Left lobe of liver (tissue), 2 donors: ENCODE measurements at regions not wholly inside any gene's neighbourhood (a gene's known extent, or its start where the extent isn't known, plus 50 kb on each side); places are given as distances from the start of the nearest gene placed in this dataset.

Experiments used
- ATAC-seq: fragments of 200-7000 bp; cut with Tn5 transposase; one replicate; pipeline ENCODE4 v1.9.1; 2020; ENCODE audit warnings: mild to moderate bottlenecking, moderate library complexity
- DNase-seq: peaks from one replicate; pipeline ENCODE4 v3.0.0-alpha.2; 2020; ENCODE audit warnings: low spot score
- donor health status: DM: no; HTN: no; CAD: no; lungs with moderate emphysema.
- donor health status: DM: no; HTN: yes; CAD: no.

DNA sequence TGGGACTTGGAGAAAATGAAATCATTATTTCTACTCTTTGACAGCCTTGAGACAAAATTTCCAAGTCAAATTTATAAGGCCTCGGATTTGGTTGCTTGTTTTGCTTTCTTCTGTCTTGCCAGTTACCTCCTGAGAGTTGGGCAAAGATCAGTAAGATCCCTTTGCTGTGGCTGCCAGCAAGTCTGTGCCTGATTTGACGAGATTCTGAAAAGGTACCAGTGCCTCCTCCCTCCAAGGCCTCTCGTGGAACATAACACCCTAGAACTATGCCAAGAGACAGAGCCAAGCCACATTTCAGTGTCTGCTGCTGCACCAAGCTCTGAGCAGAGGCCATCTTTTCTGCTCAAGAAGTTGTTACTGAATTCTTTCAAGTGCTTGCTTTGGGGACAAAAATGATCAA lies 61.0 kb downstream of the GTPBP8 start:
- ATAC-seq (no peak), DNase-seq (no peak)

DNA sequence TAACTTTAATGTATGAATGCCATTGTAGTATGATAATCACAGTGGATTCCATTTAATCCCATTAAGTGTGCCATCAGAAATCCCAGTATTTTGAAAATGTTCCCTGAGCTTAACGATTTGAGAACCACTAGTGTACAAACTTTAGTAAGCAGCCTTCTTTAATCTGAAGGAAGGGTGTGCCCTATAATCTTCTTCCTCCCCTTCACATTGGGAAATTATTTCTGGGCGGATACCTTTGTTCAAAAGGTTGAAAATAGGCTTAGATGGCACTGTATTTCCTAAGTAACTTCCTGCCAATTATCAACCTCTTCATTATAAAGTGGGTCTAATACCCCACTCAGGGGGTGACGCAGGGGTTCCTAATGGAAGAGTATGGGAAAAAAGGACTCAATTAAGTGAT lies 62.4 kb downstream of the GTPBP8 start:
- no peak for DNase-seq
- ATAC-seq, result no peak

DNA sequence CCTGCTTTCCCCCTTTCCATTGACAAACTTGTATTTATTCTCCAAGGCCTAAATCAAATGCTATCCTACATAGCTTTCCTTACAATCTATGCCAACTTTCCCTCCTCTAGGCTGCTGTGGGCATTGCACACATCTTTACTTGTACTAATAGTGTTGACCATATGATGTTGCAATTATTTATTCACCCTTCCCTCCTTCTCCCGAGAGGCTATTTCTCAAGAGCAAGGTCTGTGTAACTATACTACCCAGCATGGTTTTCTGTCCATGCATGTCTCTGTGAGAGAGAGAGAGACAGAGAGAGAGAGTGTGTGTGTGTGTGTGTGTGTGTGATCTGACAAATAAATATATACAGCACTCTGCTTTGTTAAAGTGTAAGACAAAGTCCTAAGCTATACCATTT lies 63.8 kb downstream of the GTPBP8 start:
- ATAC-seq, result peak; percentile 79

DNA sequence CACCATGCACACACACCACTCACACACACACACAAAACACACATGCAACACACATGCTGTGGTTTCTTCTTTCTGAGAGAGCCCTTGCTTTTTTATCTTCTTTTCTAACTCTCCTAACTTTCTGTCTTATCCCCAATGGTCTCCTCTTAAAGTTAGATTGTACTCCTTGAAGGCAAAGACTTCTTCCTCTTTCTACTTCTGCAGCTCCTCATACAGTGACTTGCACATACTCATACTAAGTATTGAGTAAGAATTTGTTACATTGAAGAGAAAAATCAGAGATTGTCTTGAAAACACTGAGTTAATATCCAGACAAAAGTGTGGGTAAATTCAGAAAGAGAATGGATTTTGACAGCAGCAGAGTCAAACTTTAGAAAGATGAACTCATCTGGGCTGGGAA lies 64.4 kb downstream of the GTPBP8 start:
- no peak for ATAC-seq
- no peak for DNase-seq

More for the DNA sequence above, 63.8 kb downstream of the GTPBP8 start:
- DNase-seq, result no peak

DNA sequence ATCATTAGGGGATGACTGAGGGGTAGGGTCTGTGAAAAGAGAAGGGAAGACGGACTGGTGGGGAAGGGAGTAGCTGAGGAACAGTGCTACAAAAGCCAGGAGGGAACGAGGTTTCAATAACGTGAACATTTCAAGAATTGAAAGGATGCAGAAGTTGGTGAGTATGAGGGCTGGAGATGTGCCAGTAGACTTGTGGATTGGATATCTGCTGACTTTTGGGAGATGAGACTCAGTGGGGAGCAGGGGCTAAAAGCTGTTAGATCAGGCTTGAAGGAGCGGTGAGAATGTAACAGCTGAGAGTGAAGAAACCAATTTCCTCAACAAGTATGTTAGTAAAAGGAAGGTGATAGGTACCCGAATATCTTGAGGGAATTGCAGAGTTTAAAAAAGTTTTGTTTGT lies 65.2 kb downstream of the GTPBP8 start:
- no peak for DNase-seq

DNA sequence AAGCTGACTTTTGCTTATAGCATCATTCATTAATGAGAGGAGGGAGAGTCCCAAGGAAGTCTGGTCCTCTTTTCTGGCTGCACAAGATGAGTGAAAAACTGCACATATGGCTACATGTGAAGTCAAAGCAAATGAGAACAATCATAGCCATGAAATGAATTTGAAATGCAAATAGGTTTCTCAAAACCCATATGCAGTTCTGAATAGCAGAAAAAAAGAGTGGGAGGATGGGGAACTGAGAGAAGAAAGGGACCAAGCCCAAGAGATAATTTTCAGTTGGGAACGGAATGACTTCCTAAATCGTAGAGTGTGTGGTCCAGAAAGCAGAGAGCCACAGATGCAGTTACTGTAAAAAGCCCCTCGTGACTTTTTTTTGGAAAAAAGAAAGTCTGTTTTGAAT lies 66.3 kb downstream of the GTPBP8 start:
- DNase-seq (no peak), ATAC-seq (no peak)

More for the DNA sequence above, 65.2 kb downstream of the GTPBP8 start:
- no peak for ATAC-seq

DNA sequence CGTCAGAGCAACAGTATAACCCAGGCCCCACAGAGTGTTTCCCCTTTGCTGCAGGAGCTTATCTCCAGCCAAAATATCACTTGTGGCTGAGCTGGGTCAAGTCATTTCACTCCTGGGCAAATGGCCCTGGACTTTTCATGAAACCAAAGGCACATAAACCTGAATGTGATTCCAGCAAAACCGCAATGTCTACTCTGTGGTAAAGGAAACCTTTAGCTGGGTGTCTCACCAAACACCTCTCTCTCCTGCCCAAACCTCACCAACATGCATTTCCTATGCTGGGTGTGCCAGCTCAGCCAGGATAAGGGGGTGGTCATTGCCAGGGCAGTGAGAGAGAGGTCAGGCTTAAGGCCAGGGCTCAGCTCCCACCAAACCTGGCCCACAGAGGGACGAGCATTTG lies 67.4 kb downstream of the GTPBP8 start:
- no peak for ATAC-seq
- no peak for DNase-seq

DNA sequence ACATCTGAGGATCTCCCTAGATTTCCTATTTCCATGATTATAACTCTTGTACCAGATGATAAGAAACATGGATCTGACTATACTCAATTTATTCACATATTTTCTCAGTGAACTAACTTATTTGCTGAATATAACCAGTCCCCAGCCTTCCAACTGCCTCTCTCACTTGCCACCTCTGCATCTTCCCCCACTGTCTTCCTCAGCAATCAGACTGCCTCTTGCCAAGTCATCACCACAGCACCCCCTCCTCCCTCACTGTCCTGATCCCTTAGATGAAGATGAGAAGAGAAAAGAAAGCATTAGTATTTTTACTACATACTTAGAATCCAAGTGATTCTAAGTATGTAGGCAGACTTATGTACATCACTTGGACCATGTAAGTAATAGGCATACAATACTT lies 71.9 kb downstream of the GTPBP8 start:
- no peak for DNase-seq
- no peak for ATAC-seq

DNA sequence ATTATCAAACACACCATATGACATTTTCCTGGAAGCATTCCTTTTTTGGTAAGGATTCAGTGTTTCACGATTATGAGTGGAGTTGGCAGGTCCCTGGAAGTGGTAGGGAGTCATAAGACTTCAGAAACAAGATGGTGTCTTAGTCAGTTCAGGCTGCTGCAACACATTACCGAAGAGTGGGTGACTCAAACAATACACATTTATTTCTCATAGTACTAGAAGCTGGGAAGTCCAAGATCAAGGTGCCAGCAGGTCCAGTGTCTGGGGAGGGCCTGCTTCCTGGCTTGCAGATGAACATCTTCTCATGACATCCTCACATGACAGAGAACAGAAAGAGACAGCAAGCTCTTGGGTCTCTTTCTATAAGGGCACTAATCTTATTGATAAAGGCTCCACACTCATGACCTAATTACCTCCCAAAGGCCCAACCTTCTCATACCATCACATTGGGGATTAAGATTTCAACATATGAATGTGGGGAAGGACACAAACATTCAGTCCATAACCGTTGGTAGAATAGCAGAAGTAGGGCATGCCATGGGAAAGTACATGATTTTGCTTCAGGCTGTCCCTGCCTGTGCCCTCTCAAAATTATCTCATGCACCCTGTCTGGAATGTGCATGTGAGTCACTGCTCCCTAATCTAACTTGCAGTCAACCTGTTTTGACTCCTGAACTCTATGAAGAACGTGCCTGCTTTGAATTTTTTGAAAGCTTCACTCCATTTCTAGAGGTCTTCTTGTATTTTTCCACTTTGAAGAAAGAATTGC lies 72.5 kb downstream of the GTPBP8 start:
- DNase-seq (no peak), ATAC-seq (no peak)

DNA sequence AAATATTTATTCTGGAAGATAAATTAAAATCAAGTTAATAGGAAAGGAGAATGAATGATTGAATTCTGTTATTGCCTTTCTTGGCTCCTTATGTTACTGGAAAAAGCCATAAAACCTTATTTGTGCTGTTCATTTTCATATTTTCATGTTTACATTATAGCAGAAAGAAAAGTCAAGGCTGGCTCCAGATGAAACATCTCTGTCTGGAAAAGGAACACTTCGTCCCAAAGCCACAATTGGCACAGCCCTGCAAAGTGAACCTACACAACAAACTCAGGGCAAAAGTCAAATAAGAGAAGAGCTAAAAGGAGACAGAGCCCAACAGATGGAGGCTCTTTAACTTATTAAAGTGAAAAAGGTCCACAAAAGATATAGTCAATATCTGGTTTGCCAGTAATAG lies 73.4 kb downstream of the GTPBP8 start:
- ATAC-seq (no peak), DNase-seq (no peak)

DNA sequence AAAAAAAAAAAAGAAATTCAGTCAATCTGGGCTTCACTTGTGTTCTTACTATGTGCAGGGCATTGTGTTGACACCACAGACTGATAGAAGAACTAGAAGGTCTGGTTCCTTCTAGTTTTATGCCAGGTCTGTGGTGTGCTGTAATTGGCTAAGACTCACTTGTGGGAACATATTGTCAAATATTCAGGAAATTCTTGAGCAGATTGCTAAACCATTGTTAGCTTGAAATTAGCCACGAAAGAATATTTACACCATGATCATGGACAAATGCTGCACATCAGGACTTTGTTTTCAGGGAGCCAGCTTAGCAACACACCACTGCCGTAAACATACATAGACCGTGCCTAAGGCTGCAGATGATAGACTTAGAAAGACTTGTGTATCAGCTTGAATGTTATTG lies 74.6 kb downstream of the GTPBP8 start:
- DNase-seq (no peak), ATAC-seq (no peak)

DNA sequence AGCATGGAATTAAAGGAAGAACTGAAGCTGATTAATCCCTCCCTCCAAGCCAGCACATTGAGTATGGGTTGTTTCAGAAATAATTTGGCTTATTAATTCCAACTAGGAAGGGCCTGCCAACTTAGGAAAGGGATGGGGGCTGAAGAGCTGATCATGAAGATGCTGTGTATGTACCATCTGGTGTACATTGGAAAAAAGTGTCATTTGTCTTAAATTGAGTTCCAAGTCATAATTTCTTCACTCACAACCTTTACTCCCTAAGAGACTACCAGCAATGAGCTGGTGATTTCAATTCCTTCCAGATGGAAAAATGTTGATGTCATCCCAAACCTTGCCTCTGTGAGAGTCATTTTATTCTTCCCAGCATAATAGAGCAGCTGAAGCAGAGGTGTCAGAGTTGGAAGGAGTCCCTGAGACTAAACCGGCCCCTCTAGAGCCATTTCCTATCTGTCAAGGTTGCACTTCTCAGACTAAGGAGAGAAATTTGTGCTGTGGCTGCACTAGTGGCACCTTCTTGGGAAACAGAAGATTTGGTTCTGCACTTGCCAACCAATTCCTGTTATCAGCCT lies 79.4 kb downstream of the GTPBP8 start:
- ATAC-seq (no peak), DNase-seq (no peak)

DNA sequence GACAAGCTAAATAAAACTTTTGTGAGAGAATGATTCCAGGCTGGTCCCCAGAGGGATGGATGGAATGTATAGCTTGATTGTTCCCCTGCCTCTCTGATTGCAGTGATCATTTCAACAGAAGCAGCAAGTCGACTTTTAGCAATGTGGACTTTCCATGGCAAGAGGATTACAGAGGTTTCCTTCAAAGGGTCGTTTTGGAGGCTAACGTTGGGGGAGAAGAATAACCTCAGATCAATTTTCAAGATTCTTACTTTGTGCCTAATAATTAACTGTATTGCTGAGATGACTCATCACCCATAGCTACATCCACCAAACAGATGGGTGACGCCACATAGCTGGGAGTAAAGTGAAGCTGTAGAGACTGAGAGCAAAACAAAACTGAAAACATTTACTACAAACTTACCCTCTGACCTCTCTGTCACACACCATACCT lies 79.9 kb downstream of the GTPBP8 start:
- no peak for DNase-seq
- no peak for ATAC-seq

DNA sequence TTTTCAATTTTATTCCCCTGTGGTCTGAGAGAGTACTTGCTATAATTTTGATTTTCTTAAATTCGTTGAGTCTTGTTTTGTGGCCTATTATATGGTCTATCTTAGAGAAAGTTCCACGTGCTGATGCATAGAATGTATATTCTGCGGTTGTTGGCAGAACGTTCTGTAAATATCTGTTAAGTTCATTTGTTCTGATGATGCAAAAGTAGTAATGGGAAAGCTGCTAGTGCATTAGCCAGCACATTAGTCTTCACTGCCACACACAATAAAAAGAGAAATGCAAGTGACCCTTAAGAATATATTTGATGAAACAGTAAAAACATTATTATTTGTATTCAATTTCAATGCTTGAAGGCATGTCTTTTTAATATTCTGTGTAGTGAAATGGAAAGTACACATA lies 84.8 kb downstream of the GTPBP8 start:
- DNase-seq, result no peak
- no peak for ATAC-seq

DNA sequence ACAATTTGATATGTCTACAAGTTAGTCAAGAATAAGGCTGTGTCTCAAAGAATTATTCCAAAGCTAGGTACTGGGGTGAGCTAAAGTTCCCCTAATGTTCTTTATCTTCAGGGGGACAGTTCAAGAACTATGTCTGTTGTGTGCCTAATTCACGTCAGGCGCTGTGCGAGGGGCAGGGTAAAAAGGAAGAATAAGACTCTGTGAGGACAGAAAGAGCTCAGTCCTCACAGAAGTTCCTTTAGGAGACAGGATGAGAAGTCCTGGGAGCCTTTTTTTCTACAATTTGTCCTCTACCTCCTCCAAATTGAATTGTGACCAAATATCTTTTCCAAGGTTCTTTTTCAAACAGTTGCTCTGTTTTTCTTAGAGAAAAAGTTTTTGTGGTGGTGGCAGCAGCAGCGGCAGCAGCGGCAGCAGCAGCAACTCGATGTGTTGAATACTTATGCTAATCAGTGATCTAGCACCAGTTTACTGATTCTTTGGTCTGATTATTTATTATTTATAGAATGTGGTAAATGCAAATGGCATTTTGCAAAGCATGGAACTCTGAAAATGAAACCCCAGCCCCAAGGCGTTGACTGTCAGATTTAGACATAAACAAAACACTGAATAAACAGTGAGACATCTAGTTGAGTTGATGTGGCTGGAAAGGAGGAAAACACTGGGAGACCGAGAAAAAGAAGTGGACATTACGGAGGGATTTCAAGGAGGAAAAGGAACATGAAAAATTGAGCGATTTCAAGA lies 88.6 kb downstream of the GTPBP8 start:
- ATAC-seq, result no peak
- DNase-seq, result no peak

DNA sequence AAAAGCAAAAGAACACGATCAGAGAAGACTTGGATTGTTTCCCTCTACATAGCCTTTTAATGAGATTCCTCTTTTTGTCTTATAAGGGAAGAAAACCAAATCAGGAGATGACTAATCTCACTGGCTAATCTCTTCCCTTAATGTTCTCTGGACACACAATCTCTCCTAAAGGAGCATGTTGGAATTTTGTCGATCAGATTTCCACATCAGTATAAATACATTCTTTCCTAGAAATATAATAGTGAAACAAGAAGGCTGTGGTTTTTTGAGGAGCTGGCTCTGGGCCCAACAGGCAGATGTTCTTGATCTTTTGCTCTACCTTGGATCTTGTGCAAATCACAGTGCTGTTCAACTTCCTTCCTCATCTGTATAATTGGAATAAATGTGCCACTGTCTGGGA lies 94.0 kb downstream of the GTPBP8 start:
- DNase-seq (no peak), ATAC-seq (no peak)

DNA sequence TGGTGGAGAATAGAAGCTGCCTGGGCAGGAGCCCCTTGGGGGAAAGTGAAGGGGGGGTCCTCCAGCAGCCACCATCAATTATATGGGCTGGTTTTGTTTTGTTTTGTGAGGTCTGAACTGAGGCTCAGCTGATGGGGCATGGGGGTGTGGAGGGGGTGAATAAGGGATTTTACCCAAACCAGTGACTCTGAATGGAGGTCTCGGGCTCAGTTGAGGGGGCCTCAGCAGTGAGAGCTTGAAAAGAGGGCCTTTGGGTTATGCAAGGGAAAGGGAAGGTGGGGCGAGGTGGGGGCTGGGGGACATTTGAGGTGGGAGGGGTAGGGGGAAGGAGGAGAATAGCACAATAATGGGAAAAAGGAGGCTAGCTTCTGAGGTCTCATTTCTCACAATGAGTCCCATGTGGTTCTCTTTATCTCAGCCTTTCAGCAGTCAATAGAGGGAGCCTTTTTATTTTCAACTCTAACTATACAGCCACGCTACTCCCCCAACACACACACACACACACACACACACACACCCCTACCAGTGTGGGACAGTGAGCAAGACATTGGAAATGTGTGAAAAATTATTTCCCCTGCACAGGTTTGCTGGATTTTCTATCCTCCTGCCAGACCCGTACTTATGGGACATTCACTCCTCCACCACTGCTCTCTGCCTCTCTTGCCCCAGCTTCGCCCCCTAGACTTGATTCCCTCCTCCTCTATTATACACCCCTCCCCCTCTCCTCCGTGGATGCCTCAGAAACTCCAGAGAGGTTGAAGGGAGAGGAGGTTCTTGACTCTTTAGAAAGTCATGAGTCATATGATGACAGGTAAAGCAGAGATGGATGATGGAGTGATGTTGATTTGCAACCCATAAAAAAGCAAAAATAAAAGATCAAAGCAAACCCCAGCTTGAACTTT lies 96.0 kb downstream of the GTPBP8 start:
- ATAC-seq, result no peak
- DNase-seq, result no peak

DNA sequence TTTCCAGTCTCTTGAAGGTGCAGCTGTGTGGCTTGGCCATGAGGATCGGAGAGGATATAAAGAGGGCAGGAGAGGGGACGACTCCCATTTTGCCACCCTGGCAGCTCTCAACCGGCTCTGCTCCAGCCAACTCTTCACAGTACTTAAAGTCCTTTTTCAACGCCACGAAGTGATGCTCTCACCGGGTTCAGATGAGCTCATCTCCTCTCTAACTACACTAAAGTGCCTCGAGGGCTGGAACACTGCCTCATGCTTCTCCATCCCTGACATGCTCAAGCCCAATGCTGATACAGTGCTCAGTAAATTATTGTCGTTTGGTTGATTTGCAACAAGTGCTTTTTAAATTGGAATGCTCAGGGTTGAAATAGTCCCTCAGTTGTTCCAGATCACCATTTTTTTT lies 97.8 kb downstream of the GTPBP8 start:
- DNase-seq (no peak), ATAC-seq (no peak)

DNA sequence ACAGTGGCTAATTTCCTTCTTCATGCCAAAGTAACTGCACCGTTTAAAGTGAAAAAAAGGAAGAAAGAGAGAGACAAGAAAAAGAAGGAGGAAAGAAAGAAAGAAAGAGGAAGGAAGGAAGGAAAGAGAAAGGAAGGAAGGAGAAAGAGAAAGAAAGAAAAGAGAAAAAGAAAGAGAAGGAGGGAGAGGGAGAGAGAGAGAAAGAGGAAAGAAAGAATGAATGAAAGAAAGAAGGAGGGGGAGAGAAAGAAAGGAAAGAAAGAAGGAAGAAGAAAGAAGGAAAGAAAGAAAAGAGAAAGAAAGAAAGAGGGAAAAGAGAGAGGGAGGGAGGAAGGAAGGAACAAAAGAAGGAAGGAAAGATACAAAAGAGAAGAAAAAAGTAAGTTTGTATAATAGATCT lies 100.6 kb downstream of the GTPBP8 start:
- DNase-seq (no peak), ATAC-seq (no peak)

DNA sequence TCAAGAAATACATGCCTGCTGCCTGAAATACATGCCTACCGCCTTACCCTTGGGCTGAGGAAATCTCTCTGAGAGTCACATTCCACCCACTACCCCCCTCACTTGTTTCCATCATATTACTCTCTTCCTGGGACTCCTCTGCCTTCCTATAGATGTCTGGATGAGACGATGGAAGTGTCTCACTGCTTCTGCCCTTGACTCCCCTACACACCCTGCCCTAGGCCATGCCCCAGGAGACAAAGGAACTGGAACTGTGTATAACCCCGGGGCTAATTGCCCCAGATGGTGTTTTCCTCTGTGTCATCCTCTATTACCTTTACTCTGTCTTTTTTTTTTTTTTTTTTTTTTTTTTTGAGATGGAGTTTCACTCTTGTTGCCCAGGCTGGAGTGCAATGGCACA lies 102.0 kb downstream of the GTPBP8 start:
- no peak for DNase-seq
- ATAC-seq, result no peak
